Gastrocnemius medialis (tissue), 4 donors: ENCODE measurements at regions not wholly inside any gene's neighbourhood (a gene's known extent, or its start where the extent isn't known, plus 50 kb on each side); places are given as distances from the start of the nearest gene placed in this dataset.

ENCODE experiments used
- POLR2A ChIP-seq, 2 donors: fragments of 450-650 bp; IDR thresholded peaks; one replicate each; pipeline ENCODE4 v1.6.1; 2017; ENCODE audit warnings: antibody characterized with exemption in 2 of 2, mild to moderate bottlenecking in 2 of 2, moderate library complexity in 2 of 2
- TF ChIP-seq, protein P1 (sequence below), 5 experiments: fragments of 450-650 bp in 3 of 5; fragments of 200-600 bp in 2 of 5; sonication (generic) in 2 of 5; IDR thresholded peaks in 4 of 5; conservative IDR thresholded peaks in 1 of 5; 1 replicate in 4 of 5; 2 replicates in 1 of 5; pipeline ENCODE4 v1.5.1; 2016 to 2019; ENCODE audit warnings: antibody characterized with exemption in 5 of 5, mild to moderate bottlenecking in 3 of 5, moderate library complexity in 3 of 5

DNA sequence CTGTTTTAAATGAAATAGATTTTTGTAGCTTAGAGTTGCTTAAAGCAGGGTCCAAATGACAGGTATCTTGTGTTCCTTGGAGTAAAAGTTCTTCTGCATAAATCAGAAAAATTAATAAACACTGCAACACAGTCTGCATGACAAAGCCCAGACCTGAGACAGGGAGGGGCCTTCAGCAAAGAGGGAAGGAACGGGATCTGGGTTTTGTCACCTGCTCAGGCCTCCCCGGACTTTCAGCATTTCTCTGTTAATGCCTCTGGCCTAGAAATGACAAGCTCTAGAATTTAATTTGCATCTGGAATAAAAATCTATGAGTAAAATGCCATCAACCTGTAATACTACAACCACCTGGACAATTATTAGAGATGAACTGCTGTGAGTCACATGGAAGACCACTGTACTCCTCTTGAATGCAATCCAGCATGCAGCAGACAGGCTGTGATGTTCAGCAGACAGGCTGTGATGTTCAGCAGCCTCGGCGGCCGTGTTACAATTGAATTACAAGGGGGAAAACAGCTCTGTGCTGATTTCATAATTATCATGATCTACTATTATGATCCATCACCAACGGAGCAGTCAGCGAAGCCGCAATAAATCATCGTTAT lies 170.2 kb downstream of the TOX3 start:
- TF ChIP-seq, protein P1, sequence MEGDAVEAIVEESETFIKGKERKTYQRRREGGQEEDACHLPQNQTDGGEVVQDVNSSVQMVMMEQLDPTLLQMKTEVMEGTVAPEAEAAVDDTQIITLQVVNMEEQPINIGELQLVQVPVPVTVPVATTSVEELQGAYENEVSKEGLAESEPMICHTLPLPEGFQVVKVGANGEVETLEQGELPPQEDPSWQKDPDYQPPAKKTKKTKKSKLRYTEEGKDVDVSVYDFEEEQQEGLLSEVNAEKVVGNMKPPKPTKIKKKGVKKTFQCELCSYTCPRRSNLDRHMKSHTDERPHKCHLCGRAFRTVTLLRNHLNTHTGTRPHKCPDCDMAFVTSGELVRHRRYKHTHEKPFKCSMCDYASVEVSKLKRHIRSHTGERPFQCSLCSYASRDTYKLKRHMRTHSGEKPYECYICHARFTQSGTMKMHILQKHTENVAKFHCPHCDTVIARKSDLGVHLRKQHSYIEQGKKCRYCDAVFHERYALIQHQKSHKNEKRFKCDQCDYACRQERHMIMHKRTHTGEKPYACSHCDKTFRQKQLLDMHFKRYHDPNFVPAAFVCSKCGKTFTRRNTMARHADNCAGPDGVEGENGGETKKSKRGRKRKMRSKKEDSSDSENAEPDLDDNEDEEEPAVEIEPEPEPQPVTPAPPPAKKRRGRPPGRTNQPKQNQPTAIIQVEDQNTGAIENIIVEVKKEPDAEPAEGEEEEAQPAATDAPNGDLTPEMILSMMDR (IDR thresholded peaks at IDR 0.05 in 4 of 5, conservative IDR thresholded peaks at IDR 0.05 in 1 of 5), result no peak
- TF ChIP-seq POLR2A (IDR thresholded peaks at IDR 0.05), result no peak
